ENCODE measurements at regions not wholly inside any gene's neighbourhood (a gene's known extent, or its start where the extent isn't known, plus 50 kb on each side); places are given as distances from the start of the nearest gene placed in this dataset.

DNA sequence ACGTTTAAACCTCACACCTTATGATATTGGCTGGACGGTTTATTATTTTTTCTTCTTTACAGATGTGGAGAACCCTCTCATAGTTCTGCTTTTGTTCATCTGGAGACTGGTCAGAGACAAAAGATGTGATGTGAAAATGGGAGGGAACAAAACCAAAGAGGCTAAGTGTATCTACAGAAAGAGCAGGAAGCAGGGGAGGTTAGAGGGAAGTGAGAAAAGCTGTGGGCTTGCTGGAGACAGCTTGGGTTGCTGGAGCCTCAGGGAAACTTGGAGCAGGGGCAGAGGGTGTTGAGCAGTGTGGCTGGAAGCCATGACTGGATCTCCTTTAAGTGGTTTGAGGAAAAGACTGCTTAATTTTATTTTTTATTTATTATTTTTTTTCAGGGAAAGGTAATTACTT lies 79.0 kb upstream of the SNX19 start:
- DNase-seq (ENCODE audit: low spot score in 2 of 2), result no peak
- no peaks in the 10 kb centered on the region for H3K9me3 ChIP-seq
- H3K27me3 ChIP-seq, result no peaks in the 10 kb centered on the region
- no peak overlapping the region for H3K4me3 ChIP-seq
- H3K27ac ChIP-seq, result no peak overlapping the region
- WGBS, result 63% methylated on average over 2 of the region's 2 CpGs
- H3K36me3 ChIP-seq, result no peaks in the 10 kb centered on the region
- H3K4me1 ChIP-seq, result peaks cover 7% of the 10 kb centered on the region
- TF ChIP-seq, protein P1, sequence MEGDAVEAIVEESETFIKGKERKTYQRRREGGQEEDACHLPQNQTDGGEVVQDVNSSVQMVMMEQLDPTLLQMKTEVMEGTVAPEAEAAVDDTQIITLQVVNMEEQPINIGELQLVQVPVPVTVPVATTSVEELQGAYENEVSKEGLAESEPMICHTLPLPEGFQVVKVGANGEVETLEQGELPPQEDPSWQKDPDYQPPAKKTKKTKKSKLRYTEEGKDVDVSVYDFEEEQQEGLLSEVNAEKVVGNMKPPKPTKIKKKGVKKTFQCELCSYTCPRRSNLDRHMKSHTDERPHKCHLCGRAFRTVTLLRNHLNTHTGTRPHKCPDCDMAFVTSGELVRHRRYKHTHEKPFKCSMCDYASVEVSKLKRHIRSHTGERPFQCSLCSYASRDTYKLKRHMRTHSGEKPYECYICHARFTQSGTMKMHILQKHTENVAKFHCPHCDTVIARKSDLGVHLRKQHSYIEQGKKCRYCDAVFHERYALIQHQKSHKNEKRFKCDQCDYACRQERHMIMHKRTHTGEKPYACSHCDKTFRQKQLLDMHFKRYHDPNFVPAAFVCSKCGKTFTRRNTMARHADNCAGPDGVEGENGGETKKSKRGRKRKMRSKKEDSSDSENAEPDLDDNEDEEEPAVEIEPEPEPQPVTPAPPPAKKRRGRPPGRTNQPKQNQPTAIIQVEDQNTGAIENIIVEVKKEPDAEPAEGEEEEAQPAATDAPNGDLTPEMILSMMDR (IDR thresholded peaks at IDR 0.05), result no peak
- no peak for TF ChIP-seq POLR2A (IDR thresholded peaks at IDR 0.05)
- TF ChIP-seq POLR2AphosphoS5 (IDR thresholded peaks at IDR 0.05), result no peak
- no peak for TF ChIP-seq EP300 (IDR thresholded peaks at IDR 0.05)

DNA sequence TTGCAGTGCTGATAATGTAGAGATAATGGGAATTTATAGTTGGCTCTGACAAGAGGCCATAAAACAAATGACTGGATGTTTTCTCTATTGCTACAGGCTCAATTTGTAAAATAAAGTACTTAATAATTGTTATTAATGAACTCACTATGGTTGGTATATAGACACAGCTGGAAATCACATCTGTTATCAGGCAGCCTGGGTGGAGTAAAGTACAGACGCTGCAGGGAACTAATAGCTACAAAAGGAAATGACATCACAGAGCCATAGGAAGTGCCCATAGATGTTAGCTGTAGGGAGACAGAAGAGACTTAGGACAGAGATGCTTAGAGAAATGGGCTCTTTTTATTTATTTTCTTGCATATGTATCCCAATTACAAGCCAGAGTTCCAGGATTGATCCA lies 81.0 kb upstream of the SNX19 start:
- no peak for DNase-seq (ENCODE audit: low spot score in 2 of 2)
- Histone ChIP-seq H3K4me3 (no peak overlapping the region), H3K9me3 (no peaks in the 10 kb centered on the region), H3K4me1 (peaks cover 9% of the 10 kb centered on the region), H3K27ac (no peak overlapping the region), H3K27me3 (no peaks in the 10 kb centered on the region), H3K36me3 (no peaks in the 10 kb centered on the region)
- no peak for TF ChIP-seq POLR2AphosphoS5 (IDR thresholded peaks at IDR 0.05)
- no peak for TF ChIP-seq EP300 (IDR thresholded peaks at IDR 0.05)
- TF ChIP-seq, protein P1 (IDR thresholded peaks at IDR 0.05), result no peak
- TF ChIP-seq POLR2A (IDR thresholded peaks at IDR 0.05), result no peak
- WGBS, result 14% methylated on average over 1 of the region's 1 CpG

DNA sequence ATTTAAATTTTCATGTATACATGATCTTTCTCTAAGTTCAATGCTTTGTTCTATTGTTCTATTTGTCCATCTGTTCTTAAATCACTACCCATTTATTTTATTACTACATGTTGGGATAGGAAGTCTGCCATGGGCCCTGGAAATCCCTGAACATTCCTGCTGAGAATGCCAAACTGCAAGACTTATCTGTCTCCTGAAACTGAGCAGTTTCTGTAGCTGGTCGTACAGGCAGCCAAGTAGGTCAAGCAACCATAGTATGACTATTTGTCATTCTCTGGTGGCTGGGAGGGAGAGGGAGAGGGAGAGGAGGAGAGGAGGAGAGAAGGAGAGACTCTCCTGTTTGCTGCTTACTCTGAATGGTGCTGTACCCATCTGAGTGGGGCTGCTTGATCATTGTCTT lies 82.8 kb upstream of the SNX19 start:
- WGBS, result 24% methylated on average over 1 of the region's 1 CpG
- no peak overlapping the region for H3K27ac ChIP-seq

DNA sequence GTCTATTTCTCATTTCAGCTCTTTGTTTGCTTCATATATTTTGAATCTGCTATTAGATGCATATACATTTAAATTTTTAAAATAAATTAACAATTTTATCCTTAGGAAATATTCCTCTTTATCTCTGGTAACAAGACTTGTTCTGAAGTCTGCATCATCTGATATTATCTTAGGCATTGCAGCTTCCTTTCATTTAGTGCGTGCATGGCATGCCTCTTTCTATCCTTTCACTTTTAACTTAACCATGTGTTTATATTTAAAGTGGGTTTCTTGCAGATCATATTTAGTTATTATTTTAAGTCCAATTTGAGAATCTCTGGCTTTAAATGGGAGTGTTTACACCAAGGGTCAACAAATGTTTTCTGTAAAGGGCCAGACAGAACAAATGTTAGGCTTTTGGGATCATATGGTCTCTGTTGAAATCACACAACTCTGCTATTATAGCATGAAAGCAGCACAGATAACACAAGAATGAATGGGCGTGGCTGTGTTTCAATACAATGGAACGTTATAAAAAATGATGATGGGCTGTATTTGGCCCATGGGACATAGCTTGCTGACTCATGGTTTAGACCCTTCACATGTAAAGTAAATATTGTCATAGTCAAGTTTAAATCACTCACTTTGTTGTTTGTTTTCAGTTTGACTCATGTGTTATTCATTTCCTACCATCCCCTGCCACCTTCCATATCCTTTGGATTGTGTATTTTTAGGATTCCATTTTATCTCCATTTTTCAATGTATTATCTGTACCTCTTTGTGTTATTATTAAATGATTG lies 83.9 kb upstream of the SNX19 start:
- Histone ChIP-seq H3K36me3 (no peaks in the 10 kb centered on the region), H3K27ac (no peak overlapping the region), H3K27me3 (no peaks in the 10 kb centered on the region), H3K9me3 (no peaks in the 10 kb centered on the region), H3K4me1 (peaks cover 9% of the 10 kb centered on the region), H3K4me3 (no peak overlapping the region)
- no peak for DNase-seq (ENCODE audit: low spot score in 2 of 2)
- TF ChIP-seq POLR2A (IDR thresholded peaks at IDR 0.05), result no peak
- no peak for TF ChIP-seq EP300 (IDR thresholded peaks at IDR 0.05)
- TF ChIP-seq, protein P1 (IDR thresholded peaks at IDR 0.05), result no peak
- no peak for TF ChIP-seq POLR2AphosphoS5 (IDR thresholded peaks at IDR 0.05)
- WGBS, result 27% methylated on average over 3 of the region's 3 CpGs

More for the DNA sequence above, 82.8 kb upstream of the SNX19 start:
- H3K4me1 ChIP-seq, result peaks cover 9% of the 10 kb centered on the region
- no peaks in the 10 kb centered on the region for H3K9me3 ChIP-seq
- H3K27me3 ChIP-seq, result no peaks in the 10 kb centered on the region
- TF ChIP-seq, protein P1 (IDR thresholded peaks at IDR 0.05), result no peak
- TF ChIP-seq EP300 (IDR thresholded peaks at IDR 0.05) (no peak), POLR2A (IDR thresholded peaks at IDR 0.05) (no peak), POLR2AphosphoS5 (IDR thresholded peaks at IDR 0.05) (no peak)
- no peak overlapping the region for H3K4me3 ChIP-seq
- no peak for DNase-seq (ENCODE audit: low spot score in 2 of 2)
- no peaks in the 10 kb centered on the region for H3K36me3 ChIP-seq

DNA sequence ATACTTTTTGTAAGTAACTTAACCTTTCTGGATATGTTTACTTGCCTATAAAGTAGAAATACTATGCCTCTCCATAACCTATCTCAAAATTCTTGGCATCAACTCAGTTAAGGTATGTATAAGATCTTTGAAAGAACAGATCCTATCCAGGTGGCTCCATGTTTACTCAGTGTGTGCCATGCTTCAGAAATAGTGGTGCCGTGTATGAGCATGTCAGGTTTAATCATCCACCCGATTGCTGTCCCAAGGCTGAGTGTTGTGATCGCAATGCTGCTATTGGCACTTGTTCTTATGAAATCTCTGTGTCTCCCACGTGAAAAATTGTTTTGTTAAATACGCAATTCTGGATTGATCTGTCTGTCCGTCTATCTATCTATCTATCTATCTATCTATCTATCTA lies 85.9 kb upstream of the SNX19 start:
- no peak for DNase-seq (ENCODE audit: low spot score in 2 of 2)
- 43% methylated on average over 6 of the region's 6 CpGs for WGBS

More for the DNA sequence above, 85.9 kb upstream of the SNX19 start:
- Histone ChIP-seq H3K36me3 (no peaks in the 10 kb centered on the region), H3K27me3 (no peaks in the 10 kb centered on the region), H3K4me3 (no peak overlapping the region), H3K9me3 (no peaks in the 10 kb centered on the region), H3K4me1 (peaks cover 9% of the 10 kb centered on the region), H3K27ac (no peak overlapping the region)
- TF ChIP-seq EP300 (IDR thresholded peaks at IDR 0.05) (no peak), POLR2A (IDR thresholded peaks at IDR 0.05) (no peak), POLR2AphosphoS5 (IDR thresholded peaks at IDR 0.05) (no peak)
- TF ChIP-seq, protein P1 (IDR thresholded peaks at IDR 0.05), result no peak
